GM21576 (cell line): ENCODE measurements at regions not wholly inside any gene's neighbourhood (a gene's known extent, or its start where the extent isn't known, plus 50 kb on each side); places are given as distances from the start of the nearest gene placed in this dataset.

Experiments used
- ATAC-seq: cut with Tn5 transposase; IDR thresholded peaks from one replicate; pipeline ENCODE4 v1.9.1; 2021; ENCODE audit warnings: mild to moderate bottlenecking, moderate library complexity; ENCODE audit not compliant: unreplicated experiment

- no peak for ATAC-seq
Measured at GRCh38 chr4:57633212-57633859, 523.2 kb upstream of the IGFBP7 start.

GRCh38 chr4:57632564-57632963 is 522.4 kb upstream of the IGFBP7 start:
- ATAC-seq = no peak

GRCh38 chr4:57631147-57631546 is 521.0 kb upstream of the IGFBP7 start:
- no peak for ATAC-seq

GRCh38 chr4:57628004-57628403 is 517.8 kb upstream of the IGFBP7 start:
- no peak for ATAC-seq

GRCh38 chr4:57614257-57614932 is 504.2 kb upstream of the IGFBP7 start:
- ATAC-seq = no peak

GRCh38 chr4:57612279-57612678 is 502.1 kb upstream of the IGFBP7 start:
- no peak for ATAC-seq

- ATAC-seq = no peak
Measured at GRCh38 chr4:57607566-57608180, 497.5 kb upstream of the IGFBP7 start.

- ATAC-seq = no peak
Measured at GRCh38 chr4:57605376-57605775, 495.2 kb upstream of the IGFBP7 start.

GRCh38 chr4:57602141-57602540 is 492.0 kb upstream of the IGFBP7 start:
- no peak for ATAC-seq

GRCh38 chr4:57591073-57591472 is 480.9 kb upstream of the IGFBP7 start:
- ATAC-seq = no peak

GRCh38 chr4:57588557-57588956 is 478.4 kb upstream of the IGFBP7 start:
- ATAC-seq = no peak

GRCh38 chr4:57580710-57581599 is 470.8 kb upstream of the IGFBP7 start:
- ATAC-seq = no peak

GRCh38 chr4:57575426-57575825 is 465.2 kb upstream of the IGFBP7 start:
- no peak for ATAC-seq

- no peak for ATAC-seq
Measured at GRCh38 chr4:57554556-57555092, 444.4 kb upstream of the IGFBP7 start.

- ATAC-seq = no peak
Measured at GRCh38 chr4:57553728-57554127, 443.5 kb upstream of the IGFBP7 start.

GRCh38 chr4:57550198-57550597 is 440.0 kb upstream of the IGFBP7 start:
- ATAC-seq = no peak

- no peak for ATAC-seq
Measured at GRCh38 chr4:57548856-57549255, 438.7 kb upstream of the IGFBP7 start.

- ATAC-seq = no peak
Measured at GRCh38 chr4:57544811-57545654, 434.8 kb upstream of the IGFBP7 start.

- no peak for ATAC-seq
Measured at GRCh38 chr4:57504797-57505530, 394.8 kb upstream of the IGFBP7 start.
